Left kidney (tissue), 1 donor: ENCODE measurements at regions not wholly inside any gene's neighbourhood (a gene's known extent, or its start where the extent isn't known, plus 50 kb on each side); places are given as distances from the start of the nearest gene placed in this dataset.

ENCODE experiments used
- DNase-seq: peaks from one replicate; pipeline ENCODE4 v3.0.0-alpha.2; 2013

GRCh38 chr15:31758126-31758525, 272.2 kb upstream of the CHRNA7 start:
- DNase-seq, result peak; percentile 35

- DNase-seq, result no peak
Measured at GRCh38 chr15:31768055-31768454, 262.3 kb upstream of the CHRNA7 start.

GRCh38 chr15:31774045-31774444, 256.3 kb upstream of the CHRNA7 start:
- no peak for DNase-seq

- DNase-seq, result no peak
Measured at GRCh38 chr15:31776039-31776438, 254.3 kb upstream of the CHRNA7 start.

GRCh38 chr15:31781261-31781660, 249.1 kb upstream of the CHRNA7 start:
- no peak for DNase-seq

GRCh38 chr15:31782016-31782783, 248.1 kb upstream of the CHRNA7 start:
- no peak for DNase-seq

GRCh38 chr15:31782951-31783350, 247.4 kb upstream of the CHRNA7 start:
- no peak for DNase-seq

GRCh38 chr15:31786360-31786759, 244.0 kb upstream of the CHRNA7 start:
- no peak for DNase-seq

GRCh38 chr15:31788104-31788503, 242.2 kb upstream of the CHRNA7 start:
- no peak for DNase-seq

- no peak for DNase-seq
Measured at GRCh38 chr15:31792611-31793199, 237.6 kb upstream of the CHRNA7 start.

GRCh38 chr15:31799319-31799714, 231.0 kb upstream of the CHRNA7 start:
- no peak for DNase-seq

GRCh38 chr15:31799715-31800321, 230.5 kb upstream of the CHRNA7 start:
- DNase-seq, result no peak

GRCh38 chr15:31801152-31801551, 229.2 kb upstream of the CHRNA7 start:
- no peak for DNase-seq

- DNase-seq, result no peak
Measured at GRCh38 chr15:31802761-31803160, 227.6 kb upstream of the CHRNA7 start.

- no peak for DNase-seq
Measured at GRCh38 chr15:31803388-31803884, 226.9 kb upstream of the CHRNA7 start.

- no peak for DNase-seq
Measured at GRCh38 chr15:31805090-31805662, 225.1 kb upstream of the CHRNA7 start.

GRCh38 chr15:31806106-31806505, 224.2 kb upstream of the CHRNA7 start:
- no peak for DNase-seq

- no peak for DNase-seq
Measured at GRCh38 chr15:31811641-31812040, 218.7 kb upstream of the CHRNA7 start.

- DNase-seq, result no peak
Measured at GRCh38 chr15:31814082-31814481, 216.2 kb upstream of the CHRNA7 start.

- no peak for DNase-seq
Measured at GRCh38 chr15:31815411-31816155, 214.7 kb upstream of the CHRNA7 start.

- DNase-seq, result no peak
Measured at GRCh38 chr15:31822463-31822862, 207.9 kb upstream of the CHRNA7 start.

- DNase-seq, result no peak
Measured at GRCh38 chr15:31824024-31824423, 206.3 kb upstream of the CHRNA7 start.
